ENCODE measurements at regions not wholly inside any gene's neighbourhood (a gene's known extent, or its start where the extent isn't known, plus 50 kb on each side); places are given as distances from the start of the nearest gene placed in this dataset.

DNA sequence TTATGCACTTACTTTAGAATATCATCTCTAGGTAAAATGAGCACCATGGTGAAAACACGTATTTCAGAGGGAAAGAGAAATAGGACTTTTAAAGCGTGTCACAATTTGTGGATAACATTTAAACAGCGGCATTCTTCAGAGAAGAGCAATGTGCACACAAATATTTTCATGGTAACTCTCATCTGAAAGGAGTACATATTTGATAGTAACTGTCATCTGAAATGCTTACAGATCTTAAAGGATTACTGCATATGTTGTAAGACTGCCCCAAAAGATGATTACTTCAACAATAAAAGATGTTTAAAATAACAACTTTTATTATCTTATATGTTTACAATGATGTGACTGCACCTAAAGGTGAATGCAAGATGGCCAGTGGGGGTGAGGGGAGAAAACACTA is 408.8 kb downstream of the PLA2G4A start:
- no peak for ATAC-seq

DNA sequence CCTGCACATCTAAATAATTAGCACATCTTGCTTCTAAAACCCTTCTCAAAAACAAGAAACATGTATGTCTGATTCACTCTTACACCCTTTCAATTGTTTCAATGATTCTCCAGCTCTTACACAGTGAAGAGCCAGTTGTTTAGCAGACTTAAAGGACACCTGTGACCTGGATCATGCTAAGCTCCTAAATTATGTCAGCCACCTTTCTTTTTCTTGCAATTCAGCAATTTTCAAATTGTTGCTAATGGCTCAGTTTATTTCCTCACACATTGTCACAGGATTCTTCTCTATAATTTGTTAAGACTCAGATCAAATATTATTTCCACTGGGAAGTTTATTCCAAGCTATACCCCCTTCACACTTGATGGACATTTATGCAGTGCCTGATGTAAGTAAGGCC is 413.2 kb downstream of the PLA2G4A start:
- no peak for ATAC-seq

DNA sequence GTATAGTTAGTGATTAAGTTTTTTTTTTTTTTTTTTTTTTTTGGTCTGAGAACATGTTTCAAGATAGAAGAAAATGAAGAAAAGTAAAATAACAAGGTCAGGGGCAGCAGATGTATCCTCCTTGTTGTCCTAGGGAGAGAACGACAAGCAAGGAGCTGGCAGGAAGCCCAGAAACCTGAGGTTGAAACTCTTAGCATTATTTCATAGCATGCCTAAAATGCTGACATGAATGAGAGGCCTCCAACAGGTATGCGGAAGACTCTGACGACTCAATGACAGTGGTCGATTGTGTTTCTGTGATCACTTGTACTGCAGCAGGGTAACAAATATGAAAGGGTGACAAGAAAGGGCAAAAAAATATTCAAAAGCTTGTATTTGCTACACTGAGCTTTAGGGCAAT is 415.9 kb downstream of the PLA2G4A start:
- ATAC-seq = no peak

DNA sequence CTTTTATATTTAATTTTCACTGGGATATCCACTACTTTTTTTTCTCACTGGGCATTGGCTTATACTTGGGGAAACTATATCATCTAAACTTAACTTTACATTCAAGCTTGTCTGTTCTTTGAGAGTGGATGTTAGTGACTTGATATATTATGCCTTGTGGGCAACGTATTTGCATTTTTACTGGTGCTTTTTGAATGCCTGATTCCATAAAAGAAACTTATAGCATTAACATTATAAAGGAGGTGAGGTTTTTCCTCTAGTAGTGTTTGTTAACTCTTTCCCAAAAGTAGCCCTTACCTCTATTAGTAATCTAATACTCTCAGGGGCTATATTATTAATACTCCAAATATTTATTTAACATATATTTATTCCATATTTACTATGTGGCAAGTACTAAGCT is 416.5 kb downstream of the PLA2G4A start:
- ATAC-seq = no peak

DNA sequence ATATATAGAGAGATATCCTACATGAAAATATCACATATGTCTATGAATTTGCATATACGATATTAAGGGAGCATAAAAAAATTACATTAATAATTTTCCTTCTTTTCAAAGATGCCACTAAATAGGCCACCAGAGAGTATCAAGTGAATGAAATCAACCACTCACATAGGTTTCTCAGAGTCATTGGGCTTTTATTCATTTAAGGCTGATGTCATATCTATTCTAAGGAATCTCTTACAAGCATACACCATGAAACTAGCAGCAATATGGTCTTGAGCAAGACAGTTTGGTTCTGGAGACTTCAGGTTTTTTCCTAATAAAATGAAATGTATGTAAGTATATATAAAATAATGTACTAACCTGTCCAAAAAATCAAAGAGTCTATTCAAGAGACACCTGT is 420.4 kb downstream of the PLA2G4A start:
- ATAC-seq = no peak

DNA sequence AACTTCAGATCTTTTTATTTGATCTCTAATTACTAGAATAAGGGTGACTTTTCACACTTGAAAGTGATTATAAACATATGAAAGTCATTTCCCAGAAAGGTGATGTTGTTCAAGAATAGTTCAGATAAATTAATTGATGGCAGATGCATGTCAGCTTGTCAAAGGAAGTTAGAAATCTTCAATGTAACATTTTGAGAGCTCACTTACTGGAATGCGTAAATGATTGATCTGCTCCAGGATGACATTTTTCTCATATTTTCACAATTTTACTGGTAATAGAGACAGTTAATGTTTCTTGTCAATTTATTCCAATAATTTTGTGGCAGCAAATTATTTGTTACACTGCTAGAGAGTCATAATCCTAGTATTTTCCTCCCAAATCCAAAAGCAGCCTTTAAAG is 424.2 kb downstream of the PLA2G4A start:
- ATAC-seq = no peak

DNA sequence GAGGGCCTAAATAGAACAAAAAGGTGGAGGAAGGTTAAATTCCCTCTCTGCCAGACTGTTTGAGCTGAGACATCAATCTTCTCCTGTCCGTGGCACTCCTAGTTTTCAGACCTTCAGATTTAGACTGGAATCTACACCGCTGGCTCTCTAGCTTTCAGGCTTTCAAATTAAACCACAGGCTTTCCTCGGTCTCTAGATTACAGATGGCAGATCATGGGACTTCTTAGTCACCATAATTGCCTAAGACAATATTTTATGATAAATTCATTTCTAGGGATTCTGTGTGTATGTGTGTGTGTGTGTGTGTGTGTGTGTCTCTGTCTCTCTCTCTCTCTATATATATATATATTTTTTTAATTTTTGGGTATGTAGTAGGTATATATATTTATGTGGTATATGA is 428.7 kb downstream of the PLA2G4A start:
- ATAC-seq = no peak

DNA sequence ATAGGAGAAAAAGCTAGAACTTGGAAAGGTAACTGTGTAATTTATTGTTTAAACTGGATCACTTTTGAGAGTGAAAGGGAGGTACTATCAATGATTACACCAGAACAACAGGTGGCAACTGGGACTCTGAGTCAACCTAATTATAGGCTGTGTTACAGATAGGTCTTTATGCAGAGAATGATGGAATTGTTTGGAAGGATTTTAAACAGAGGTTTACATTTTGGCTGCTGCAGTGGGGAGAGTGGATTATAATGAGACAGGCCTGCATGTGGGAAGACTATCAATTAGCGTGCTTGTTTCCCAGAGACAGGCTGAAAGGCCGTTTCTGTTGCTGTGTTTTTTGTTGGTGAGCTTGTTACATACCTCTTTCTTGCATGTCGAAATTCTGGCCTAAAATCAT is 432.9 kb downstream of the PLA2G4A start:
- no peak for ATAC-seq

DNA sequence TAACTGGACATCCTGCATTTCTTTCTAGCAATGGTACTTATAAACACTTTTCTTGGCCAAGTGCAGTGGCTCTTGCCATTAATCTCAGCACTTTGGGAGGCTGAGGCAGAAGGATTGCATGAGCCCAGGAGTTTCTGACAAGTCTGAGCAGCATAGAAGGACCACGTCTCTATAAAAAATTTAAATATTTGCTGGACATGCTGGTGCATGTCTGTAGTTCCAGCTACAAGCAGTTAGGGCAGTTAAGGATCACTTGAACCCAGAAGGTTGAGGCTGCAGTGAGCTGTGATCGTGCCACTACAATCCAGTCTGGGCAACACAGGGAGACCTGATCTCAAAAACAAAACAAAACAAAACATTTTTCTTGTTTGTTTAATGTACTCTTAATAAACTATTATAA is 434.0 kb downstream of the PLA2G4A start:
- ATAC-seq = no peak

DNA sequence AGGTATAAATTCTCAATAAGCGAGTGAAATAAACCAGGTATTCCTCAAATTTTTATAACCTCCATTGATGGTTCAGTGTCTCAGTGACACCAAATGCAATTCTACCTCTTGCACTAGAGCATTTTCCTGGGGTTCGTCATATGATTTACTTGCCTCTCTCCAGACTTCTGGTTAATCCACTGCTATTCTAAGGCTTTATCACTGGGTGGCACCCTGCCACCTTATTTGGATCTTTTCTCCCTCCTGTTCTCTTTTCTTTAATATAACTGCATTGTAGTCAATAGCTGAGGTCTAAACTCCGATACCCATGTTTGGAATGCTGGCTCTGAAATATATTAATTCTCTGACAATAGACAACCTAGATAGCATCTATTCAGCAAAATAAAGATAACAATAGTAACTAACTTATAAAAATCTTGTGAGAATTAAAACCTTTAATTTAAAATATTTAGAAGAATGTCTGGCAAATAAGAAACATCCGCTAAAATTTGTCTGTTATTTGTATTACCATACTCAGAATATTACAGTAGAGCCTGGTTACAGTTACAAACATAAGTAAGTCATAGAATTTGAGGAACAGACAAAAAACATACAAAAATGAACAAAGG is 436.4 kb downstream of the PLA2G4A start:
- ATAC-seq = no peak

DNA sequence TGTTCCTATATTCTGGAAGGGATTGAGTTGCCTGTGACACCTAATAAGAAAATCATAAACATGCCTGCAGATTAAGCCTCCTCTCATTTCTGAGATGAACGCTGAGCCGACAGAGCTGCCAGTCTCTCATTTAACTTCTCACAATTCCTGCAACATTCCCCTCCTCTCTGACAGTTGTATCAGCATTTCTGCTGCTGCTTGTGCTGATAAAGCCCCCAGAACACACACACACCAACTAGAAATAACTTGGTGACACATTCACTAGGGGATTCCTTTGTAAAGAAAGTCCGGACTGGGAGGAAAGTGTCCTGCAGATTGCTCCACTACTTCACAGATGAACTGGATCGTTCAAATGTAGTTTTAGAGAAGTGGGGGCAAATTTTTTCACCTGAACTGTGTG is 437.3 kb downstream of the PLA2G4A start:
- ATAC-seq = no peak

DNA sequence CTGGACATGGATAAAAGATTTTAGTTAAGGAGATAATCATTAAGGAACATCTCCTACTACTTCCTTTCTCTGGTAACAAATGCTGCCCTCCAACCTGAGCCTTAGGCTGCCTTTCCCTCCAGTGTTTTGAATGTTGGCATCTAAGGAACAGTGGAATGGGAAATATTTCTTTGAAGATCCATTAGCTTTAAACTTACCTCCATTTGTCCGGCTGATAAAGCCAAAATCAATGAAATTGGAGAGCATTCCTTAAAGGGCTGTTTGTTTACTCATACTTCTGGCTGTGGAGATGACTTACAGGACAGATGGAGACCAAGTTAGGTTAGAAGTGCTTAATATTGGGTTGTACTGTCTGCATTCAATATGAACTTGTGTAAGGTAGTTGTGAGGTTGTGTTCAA is 439.1 kb downstream of the PLA2G4A start:
- ATAC-seq = no peak

DNA sequence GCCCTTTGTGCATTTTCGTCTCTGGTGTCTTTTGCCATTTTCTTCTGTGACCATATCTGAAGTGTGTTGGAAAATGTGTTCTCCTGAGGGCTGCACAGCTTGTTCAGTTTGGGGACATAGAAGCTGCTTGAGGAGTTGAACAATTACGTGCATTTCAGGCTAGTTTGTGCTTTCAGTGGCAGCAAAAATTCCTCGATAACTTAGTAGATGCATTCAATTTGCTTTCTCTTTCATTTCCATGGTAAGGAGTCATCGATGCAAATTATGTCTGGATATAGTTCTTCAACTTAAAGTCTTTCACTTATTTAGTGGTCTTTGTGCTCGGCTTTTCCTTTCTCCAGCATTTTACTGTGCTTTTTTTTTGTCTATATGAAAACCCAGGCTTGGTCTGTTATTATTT is 441.5 kb downstream of the PLA2G4A start:
- ATAC-seq = no peak

DNA sequence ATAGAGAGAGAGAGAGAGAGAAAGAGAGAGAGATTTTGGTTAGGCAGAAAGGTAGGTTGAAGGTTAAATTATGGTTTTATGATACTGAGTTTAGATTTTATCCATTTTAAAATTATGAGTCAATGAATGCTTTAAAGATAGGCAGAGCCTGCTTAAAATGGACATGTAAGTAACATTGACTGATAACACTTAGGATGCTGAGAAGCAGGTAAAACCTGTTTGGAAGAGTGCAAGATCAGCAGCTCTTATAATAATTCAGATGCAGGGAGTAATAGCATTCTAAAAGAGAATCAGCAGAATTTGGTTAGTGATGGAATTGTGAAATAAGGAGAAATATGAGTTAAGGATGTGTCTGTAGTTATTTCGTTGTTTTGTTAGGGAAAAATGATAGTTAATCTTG is 446.6 kb downstream of the PLA2G4A start:
- no peak for ATAC-seq

DNA sequence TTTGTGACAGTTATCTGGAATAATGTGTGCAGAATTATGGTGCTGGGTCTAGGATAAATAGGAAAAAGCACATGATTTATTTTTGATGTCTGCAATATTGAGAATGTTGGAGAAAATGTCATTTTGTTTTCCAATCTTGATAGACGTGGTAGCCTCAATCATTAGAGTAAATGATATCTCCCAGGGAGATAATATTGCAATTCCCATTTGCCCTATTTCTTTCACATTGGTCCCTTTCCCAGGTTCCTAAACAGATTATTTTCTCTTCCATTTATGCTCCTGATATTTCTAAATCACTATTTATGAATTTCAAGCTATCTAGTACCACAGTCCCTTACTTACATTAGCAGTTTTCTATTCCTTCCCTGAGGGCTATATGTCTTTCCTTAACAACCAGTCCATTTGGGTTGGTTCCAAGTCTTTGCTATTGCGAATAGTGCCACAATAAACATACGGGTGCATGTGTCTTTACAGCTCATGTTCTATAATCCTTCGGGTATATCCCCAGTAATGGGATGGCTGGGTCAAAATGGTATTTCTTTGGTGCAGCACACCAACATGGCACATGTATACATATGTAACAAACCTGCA is 447.3 kb downstream of the PLA2G4A start:
- ATAC-seq = no peak

DNA sequence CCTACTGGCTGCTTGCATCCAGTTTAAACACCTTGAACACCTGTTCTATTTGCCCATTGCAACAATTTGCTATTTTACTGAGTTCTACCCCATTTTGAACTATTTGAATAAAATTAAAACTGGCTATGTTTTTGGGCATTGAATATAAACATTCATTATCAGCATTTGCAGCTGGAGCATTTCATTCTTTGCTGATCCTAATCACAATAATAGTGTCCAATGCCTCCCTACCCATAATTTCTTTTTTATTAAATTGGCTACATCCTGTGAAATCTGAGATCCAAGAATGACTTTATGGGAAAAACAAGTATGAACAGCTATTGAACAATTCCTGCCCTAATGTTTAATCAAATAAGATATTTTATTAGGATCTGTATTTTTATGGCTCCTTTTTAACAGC is 447.9 kb downstream of the PLA2G4A start:
- ATAC-seq = no peak

DNA sequence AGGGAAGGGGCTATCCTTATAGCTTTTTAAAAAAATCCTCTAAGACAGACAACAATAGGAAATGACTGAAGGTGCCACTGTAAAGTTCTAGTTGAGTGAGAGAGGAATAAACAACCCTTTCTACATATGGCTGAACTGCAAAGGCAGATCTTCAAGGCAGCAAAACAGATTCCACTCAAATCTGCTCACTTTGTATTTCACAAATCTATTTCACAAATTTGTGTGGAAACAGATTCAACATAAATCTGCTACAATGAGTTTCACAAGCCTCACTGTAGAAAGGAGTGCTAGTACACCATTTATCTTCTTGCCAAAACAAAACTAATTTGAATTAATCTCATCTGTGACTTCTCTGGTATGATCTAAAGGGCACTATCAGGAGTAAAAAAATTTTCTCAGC is 451.3 kb downstream of the PLA2G4A start:
- no peak for ATAC-seq

DNA sequence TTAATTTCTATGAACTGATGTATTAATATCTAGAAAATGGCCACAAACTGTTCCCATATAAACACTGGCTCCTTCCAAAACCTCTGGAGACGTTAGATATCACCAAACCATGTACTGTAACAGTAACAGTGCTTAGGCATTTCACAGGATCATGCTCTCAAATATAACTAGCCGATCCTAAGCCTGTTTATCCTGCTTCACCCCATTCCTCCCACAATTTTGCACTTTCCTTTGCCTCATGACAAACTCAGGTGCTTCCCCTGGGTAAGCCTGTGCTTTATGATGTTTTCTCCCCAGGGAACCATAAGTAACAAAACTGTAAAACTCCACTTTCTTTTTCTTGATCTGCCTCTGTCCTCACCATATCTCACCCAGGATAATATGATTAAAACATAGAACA is 452.3 kb downstream of the PLA2G4A start:
- ATAC-seq = no peak

DNA sequence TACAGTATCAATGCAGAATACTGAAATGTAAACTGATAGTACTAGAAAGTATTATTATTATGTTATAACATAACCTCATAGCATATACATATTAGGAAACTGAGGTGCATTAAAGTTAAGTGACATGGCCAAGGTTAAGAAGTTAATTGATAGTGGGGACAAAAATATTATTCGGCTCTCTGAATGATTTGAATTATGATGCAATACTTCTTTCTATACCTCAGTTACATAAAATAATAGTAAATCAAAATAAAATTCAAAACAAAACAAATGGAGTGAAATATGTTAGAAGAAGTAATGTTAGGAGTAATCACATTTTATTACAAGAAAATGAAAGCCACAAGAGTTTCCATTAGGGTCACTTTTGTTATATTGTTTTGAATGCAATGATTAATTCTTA is 455.2 kb downstream of the PLA2G4A start:
- ATAC-seq = no peak

DNA sequence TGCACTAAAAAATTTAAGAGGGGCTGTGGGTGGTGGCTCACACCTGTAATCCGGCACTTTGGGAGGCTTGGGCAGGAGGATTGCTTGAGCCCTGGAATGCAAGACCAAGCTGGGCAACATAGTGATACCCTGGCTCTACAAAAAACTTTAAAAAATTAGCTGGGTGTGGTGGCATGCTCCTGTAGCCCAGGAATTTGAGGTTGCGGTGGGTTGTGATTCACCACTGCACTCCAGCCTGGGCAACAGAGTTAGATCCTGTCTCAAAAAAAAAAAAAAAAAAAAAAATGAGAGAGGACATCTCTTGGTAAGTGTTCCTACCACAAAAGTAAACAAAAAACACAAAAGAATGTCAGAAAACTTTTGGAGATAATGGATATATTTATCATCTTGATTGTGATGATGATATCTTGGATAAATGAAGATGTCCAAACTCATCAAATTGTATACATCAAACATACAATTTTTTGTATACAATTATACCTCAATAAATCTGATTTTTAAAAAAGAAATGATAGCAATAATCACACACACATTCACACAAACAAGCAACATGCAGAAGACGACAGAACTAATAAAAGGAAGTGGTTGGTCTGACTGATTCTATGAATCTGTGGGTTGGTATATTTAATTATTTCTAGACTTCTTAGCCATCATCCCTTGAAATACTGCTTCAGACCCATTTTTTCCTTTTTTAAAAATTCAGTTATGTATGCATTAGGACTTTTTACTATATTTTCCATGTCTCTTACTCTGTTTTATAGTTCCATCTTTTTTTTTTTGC is 465.9 kb downstream of the PLA2G4A start:
- no peak for ATAC-seq

DNA sequence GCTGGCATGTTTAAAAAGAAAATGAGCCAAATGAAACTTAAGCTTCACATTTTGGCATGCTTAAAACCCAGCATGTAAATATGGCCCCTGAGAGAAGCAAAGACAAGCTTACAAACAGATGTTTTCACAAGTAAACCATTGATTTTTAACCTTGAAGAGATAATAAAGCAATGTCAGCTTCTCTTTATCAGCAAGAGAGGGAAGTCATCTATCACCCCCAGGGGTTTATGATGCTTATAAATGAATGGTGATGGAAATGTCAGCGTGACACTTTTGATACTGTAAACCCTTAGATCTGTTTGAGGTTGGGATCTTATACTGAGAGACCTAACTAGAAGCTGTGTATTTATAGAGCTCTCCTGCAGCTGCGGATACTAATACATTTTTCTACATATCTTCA is 471.3 kb downstream of the PLA2G4A start:
- ATAC-seq = no peak

DNA sequence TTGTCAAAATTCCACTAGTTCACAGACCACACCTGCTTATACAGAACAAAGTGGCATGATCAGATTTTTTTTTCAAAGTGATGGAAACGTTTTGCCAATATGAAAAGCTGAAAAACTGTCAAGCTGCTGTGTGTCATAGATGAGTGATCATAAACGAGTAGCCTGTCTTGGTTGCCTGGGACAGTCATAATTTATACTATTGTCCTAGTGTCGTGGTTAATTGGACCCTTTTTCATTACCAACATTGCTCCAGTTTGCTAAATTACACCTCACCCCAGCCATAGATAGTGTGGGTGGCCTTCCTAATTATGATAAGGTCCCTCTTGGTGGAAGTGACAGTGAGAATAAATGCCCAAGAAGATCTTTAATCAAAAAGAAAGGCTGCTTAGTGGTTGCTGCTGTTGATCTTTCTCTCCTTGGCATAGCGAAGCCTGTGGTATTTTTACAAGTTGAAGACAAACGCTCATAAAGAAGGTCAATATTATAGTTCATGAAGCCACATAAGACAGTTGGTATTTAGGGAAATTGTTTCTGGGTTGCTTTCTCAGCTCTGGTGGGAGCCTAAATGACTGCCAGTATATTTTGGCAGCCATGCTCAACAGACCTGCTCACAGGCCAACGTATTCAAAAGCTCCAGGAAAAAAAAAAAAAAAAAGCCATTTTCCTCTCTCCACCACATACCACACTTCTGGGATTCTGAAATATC is 478.1 kb downstream of the PLA2G4A start:
- ATAC-seq = no peak

DNA sequence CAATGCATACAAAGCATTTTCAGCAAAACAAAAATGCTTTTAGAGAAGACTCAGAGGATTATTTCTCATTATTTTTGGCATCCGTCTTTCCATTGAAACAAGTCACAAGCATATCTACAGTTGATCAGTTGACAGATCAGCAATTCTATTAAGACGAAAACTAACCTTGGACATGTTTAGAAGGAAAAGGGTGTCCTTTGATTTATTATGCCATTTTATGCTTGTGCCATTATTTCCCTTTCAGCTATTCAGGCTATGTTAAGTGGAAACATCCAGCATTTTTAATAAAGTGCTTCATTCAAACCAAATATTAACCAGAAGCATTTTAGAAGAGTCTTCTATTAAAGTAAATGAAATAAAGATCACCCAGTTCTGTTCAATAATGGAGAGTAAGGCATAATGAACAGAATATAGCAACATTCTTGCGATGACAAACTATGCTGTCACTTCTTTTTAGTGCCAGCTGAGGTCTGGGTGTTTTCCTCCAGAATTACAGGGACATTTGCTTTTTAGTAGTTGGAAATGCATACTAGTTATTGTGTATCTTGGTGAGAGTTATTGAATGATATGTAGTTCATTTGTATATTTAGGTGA is 481.4 kb downstream of the PLA2G4A start:
- ATAC-seq = no peak
